Keratinocyte (primary cell): ENCODE measurements at regions not wholly inside any gene's neighbourhood (a gene's known extent, or its start where the extent isn't known, plus 50 kb on each side); places are given as distances from the start of the nearest gene placed in this dataset.

Experiments used
- EZH2 ChIP-seq: IDR thresholded peaks from one replicate; pipeline ENCODE4 v1.6.1; 2012; ENCODE audit warnings: inconsistent platforms, mild to moderate bottlenecking, low read length, moderate library complexity
- TF ChIP-seq, protein P1 (sequence below), 3 experiments: IDR thresholded peaks in 1 of 3; conservative IDR thresholded peaks in 1 of 3; optimal IDR thresholded peaks in 1 of 3; 2 replicates in 2 of 3; 3 replicates in 1 of 3; pipeline versions ENCODE3 to v1.5.1; 2011; ENCODE audit warnings: low read length in 3 of 3, mild to moderate bottlenecking in 3 of 3, moderate library complexity in 2 of 3, control low read depth in 1 of 3, inconsistent platforms in 1 of 3; ENCODE audit not compliant: insufficient read depth in 2 of 3; ENCODE audit errors: extremely low read depth in 1 of 3

DNA sequence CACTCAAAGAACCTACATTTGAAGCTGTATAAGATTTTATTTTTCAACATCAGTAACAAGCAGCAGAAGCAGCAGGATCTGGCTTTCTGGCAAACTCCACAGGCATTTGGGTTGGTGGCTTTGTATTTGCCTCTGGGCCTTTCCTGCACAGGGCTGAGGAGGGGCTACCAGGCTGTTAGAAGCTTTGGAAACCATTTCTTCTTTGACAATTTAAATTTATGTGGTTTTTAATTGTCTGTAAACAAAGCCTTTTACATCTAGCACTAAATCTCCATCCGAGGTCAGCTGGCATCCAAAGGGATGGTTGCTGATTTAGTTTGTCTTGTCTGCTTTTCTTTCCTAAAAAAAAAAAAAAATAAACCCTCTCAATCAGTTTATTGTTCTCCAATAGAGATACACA, 127.5 kb upstream of the OBI1 start:
- TF ChIP-seq, protein P1, sequence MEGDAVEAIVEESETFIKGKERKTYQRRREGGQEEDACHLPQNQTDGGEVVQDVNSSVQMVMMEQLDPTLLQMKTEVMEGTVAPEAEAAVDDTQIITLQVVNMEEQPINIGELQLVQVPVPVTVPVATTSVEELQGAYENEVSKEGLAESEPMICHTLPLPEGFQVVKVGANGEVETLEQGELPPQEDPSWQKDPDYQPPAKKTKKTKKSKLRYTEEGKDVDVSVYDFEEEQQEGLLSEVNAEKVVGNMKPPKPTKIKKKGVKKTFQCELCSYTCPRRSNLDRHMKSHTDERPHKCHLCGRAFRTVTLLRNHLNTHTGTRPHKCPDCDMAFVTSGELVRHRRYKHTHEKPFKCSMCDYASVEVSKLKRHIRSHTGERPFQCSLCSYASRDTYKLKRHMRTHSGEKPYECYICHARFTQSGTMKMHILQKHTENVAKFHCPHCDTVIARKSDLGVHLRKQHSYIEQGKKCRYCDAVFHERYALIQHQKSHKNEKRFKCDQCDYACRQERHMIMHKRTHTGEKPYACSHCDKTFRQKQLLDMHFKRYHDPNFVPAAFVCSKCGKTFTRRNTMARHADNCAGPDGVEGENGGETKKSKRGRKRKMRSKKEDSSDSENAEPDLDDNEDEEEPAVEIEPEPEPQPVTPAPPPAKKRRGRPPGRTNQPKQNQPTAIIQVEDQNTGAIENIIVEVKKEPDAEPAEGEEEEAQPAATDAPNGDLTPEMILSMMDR (optimal IDR thresholded peaks at IDR 0.05 in 1 of 3, IDR thresholded peaks at IDR 0.05 in 1 of 3, conservative IDR thresholded peaks at IDR 0.05 in 1 of 3; ENCODE audit: extremely low read depth in 1 of 3, insufficient read depth in 2 of 3, low read length in 3 of 3), result no peak
- no peak for TF ChIP-seq EZH2
